ENCODE measurements at regions not wholly inside any gene's neighbourhood (a gene's known extent, or its start where the extent isn't known, plus 50 kb on each side); places are given as distances from the start of the nearest gene placed in this dataset.

DNA sequence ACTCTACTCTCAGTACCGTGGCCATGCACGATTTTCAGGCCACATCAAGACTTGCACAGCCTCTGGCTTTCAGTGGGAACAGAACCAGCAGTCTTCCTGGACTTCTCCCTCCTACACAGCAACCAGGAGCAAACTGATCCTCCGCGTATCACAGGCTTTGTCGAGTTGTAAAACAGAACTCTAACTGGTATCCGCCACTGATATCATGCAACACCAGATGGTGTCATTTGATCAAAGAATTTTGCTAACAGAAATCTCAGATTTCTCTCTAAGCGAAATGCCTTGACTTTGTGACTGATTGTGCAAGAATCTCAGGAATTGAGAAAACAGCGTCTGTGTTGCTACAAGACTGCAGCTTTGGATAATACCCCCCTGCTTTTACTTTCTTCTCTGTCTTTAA is 85.7 kb downstream of the COPS8 start:
- no peak for DNase-seq

DNA sequence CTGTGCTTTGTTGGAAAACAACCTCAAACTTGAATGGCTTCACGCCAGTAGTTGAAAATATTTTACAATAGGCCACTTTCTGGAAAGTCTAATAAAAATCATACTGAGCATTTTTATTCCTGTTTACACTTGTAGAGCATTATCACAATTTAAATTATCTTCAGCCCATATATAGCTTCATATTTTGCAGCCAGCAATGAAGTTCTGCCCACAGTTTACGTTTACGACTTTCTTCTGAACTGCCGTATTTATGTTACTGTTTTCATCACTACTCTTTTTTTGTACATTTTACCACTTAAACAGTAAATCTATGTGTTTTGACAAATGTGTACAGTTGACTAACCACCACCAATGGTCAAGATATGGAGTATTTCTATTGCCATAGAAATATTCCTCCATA is 86.2 kb downstream of the COPS8 start:
- no peak for DNase-seq

DNA sequence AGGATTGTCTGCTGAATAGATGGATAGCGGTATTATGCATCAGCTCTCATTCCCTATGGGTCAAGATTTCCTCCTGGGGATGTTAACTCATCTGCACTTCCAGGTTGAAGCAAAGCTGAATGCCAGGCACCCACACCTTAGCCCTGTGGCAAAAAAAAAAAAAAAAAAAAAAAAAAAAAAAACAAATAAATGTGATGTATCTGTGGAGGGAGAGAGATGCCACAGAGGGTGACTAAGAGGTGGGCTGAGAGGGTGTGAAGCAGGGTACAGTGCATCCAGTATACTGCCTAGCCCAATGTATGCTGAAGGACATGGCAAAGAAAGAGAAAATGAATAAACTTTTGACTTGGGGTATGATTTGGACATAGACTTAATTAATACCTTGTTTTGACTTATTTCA is 91.4 kb downstream of the COPS8 start:
- no peak for DNase-seq

DNA sequence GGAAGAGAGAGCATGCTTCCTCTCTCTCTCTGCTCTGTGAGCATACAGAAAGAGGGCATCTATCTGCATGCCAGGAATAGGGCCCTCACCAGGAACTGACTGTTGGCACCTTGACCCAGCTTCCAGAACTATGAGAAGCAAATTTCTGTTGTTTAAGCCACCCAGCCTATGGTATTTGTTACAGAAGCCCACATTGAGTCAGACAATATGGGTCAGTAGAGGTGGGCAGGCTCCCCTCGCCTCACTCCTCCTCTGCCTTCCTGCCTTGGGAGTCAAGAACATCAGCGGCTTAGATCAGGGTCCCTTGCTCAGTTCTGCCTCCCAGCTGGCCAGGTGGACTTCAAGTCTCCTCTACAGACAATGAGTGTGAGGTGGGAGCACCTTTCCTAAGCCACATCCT is 92.3 kb downstream of the COPS8 start:
- DNase-seq, result no peak

DNA sequence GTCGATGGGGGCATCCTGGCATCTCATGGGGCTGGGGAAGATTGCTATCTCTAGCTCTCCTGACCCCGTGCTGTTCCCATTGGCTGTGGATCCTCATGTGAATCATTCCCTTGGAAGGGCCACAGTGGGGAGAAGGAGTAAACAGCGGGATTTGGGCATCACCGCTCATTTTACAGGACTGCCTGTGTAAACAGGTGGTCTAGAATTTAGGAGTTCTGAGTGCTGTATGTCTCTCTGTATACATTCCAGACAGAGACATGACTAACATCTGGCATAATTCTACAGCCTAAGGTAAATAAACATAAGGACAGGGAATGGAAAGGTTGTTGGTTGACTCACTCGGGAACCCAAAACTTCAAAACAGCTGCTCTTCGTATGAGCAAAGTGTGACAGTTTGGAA is 92.7 kb downstream of the COPS8 start:
- DNase-seq, result no peak

DNA sequence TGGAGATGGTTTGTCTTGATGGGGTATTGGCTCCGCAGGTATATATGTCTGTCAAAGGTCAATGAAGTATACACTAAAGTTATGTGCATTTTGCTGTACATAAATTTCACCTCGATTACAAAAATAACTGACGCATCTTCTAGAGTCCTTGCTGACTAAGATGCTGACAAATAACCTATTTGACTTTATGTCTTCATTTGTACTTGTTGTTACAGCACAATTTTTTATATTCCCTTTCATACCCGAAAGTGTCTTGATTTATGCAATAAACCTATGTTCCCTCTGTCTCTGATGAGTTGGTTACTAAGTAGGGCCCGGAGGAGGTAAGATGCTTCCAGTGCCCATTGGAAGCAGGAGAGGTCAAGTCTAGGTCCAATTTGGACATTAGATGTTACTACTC is 93.5 kb downstream of the COPS8 start:
- DNase-seq, result no peak

DNA sequence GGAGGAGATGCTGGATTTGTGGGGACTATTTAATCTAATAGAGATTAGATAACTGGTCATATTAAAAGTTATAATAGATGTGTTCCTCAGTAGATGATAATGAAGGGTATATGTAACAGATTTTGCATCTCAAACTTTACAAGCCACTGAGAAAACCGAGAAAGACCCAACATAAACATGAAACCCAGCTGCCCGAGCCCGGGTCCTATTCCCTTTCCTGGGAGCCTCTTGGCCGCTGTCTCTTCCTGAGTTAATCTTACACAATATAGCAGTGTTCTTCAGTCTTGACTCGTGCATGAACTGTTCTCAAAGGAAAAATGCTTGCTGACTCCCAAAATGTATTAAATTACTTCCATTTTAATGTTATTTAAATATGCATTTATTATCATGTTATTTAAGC is 94.5 kb downstream of the COPS8 start:
- DNase-seq, result no peak

DNA sequence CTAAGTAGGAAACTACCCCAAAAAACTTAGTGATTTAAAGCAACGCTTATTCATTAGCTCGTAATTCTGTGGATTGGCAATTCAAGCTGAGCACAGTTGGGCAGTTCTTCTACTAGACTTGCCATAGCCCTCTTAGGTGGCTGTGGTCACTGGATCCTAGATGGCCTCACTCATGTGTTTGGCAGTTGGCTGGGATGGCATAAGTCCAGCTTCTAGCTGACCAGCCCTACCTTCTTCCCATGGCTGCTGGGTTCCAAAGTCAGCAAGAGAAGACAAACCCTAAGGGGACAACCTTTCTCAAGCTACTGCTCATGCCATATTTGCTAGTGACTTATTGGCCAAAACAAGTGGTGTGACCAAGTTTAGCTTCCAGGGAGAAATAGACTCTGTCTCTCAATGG is 95.3 kb downstream of the COPS8 start:
- DNase-seq, result no peak

DNA sequence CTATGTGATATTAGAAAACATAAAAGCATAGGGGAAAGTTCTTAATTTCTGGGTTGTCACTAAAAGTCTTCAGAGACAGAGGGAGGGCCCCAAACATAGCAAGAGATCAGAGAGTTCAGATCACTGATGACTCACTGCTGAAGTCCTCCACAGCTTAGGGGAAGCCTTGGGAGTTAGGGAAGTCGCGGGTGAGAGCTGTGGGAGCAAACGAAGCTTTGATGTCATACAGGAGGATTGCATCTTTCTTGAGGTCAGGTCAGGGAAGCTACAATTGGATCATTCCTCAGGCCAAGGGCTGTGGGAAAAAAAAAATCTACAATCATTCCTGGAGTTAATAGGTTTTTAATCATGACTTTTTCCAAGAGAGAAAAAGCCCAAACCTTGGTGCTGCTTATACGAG is 96.2 kb downstream of the COPS8 start:
- no peak for DNase-seq

DNA sequence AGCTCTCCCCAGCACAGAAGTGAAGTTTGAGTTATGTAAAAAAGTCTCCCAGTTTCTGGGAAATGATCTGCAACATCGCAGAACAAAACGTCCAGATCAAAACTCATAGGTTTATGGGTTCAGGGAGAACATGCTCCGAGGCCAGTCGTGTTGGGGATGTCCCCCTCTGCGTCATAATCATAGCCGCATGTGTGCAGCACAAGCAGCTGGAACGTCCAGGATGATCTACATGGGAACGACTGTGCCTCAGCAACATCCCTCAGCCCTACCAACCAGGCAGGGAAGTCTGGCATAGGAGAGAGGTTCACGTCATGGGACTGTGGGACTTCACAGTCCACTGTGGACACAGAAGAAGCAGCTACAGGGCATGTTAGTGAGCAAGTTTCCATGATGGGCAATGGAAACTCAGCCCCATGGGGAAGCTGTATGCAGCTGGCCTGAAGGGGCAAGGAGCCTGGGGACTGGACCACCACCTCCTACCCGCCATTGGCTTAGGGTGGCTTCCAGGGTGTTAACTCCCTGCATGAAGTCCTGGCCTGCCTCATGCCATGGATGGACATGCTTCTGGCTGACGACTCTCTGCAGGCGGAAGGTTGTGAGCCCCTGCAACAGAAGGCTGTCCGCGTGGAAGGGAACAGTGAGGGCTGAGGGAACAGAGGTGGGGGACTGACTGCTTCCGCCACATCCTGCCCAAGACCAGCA is 96.9 kb downstream of the COPS8 start:
- DNase-seq, result no peak

DNA sequence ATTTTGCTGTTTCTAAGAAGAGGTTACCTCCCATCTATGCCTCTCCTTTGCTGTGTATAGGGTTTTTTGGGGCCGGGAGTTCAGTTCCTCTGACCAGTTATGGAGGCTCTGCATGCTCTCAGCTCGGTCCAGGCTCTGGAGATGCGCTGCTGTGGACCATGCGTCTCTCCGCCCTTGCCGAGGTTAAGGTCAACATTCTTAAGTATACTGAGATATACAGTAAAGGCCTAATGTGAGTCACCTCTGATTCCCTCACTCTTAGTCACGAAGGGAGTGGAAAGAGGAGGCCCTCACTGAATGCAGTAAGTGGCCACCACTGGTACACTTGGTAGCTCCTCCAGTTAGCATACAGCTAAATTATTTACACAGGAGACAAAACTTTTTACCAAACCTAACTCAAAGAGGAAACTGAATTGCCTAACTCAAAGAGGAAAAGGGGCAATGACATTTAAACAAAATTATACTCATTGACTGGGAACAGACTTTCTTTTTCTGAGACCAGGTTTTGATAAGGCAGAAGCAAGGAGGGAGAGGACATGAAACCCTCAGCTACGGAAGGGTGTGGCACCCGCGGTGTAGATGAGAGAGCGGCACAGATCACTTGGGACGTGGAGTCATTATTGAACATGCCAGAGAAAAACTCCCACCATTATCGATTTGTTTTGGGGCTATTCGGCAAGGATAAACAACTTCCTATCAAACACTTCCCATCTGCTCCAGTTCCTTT is 98.7 kb downstream of the COPS8 start:
- no peak for DNase-seq

DNA sequence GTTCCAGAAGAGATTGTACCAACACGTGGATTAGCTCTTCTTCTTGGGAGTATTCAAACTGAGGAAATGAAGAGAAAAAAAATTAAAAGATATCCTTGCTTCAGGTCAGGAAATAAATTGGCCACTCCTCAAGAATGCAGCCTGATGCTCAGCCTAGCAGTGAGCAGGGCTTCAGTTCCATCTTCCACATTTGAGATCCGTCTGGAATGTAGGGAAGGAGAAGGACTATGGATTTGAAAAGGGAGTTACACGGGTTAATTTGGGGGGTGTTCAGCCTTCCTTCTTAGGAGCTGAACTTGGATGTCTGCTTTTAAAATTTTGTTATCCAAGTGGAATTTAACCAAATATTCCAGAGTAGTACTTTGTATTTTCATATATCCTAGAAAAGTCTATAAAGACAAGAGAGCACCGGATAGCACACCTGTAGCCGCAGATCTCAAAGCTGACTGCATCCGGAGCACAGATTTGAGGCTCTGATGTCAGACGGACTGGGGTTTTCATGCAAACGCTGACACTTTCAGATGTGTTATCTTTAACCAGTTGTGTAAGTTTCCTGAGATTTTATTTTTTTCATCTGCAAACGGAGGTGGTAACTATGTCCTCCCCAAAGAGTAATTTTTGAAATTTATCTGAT is 99.3 kb downstream of the COPS8 start:
- DNase-seq, result no peak

DNA sequence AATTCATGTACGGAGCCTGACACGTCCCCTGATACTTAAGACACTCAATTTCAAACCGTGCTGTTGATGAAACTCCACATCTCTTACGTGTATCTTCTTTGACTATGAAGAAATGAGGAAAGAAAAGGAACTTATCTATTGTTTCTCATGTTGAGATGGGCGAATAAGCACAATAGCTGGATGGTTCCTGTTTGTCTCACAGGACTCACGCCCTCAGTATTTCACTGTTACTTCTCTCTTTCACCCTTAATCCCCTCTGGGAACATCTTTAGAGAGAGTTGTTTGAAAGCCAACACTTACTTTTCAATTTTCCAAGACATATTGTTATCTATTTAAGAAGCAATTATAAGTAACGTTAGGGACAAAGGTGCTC is 99.8 kb downstream of the COPS8 start:
- no peak for DNase-seq

DNA sequence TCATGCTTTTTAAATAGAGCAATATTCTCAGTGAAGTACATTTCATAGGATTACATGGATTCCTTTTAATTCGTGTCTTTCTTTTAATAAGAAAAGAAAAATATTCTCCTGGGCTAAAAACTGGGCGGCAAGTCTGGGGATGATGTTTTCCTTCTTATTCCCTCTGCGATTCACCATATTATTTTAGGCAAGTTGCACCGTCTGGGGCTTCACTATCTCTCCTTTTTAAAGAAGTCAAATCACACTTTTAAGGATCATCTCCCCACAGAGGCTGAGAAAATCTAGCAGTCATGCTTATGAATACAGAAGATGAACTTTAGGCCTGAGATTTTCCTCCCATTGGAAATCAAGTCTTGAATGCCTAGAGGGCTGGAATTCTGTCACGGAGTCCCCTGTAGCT is 104.1 kb downstream of the COPS8 start:
- DNase-seq, result no peak

DNA sequence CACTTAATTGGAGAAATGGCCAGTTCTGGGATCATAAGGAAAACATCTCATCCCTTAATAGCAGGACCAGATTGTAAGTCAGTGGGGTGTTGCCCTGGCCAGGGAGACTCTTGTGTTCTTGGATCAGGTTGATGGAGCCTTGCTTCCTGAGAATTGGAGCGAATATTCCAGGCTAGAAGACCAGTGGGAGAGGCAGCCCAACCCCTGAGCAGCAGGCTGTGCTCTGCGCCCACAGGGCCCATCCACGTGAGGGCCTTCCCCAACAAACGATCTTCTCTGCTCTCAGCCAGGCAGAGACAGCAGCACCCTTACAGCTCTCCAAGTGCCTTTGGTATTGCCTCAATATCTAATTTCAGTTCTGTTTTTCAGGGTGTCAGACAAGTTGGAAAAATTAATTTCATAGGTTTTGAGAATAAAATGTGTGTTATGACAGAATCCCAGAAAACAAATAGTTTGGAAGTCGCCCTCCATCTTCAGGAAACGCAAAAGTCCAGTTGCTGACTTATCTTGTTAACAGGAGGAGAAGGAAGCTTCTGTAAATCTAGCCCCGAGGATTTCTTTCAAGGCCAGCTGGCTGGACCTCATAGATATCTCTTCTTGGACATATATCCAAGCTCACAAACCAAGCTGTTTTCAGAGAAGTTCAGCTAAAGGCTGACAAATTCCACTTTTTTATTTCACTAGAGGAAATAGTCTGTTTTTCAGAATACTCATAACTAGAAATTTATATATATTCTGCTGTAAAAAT is 105.5 kb downstream of the COPS8 start:
- DNase-seq, result no peak

DNA sequence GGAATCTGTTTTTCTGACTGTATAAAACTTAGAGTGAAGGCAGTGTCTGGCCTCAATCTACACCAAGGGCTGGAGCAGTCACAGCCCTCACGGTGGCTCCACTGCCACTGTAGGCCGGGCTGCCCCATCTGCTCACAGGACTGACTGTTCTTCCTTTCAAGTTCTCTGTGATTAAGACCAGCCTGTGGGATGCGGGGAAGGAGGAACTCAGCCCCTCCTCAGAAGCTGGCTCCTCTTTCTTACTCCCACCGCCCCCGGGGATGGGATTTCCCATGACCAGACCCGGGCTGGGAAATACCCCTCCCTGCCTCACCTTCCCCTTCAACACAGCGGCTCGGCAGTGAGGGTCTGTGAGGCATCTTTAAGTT is 106.0 kb downstream of the COPS8 start:
- no peak for DNase-seq

DNA sequence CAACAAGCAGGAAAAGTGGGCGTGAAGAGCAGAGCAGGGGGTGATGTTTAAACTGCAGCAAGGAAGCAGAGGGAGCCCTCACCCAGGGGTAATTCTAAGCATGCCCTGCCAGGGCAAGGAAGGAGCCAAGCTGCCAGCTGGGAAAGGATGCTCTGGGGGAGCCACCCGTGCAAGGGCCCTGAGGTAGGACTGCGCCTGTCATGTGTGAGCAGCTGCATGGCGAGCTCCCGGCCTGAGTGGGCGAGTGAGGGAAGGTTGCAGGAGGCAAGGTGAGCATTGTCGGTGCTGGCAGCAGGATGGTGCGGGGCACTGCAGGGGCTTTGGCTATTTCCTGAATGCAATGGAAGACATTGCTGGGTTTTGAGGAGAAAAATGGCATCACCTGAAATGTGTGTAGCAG is 107.2 kb downstream of the COPS8 start:
- no peak for DNase-seq

DNA sequence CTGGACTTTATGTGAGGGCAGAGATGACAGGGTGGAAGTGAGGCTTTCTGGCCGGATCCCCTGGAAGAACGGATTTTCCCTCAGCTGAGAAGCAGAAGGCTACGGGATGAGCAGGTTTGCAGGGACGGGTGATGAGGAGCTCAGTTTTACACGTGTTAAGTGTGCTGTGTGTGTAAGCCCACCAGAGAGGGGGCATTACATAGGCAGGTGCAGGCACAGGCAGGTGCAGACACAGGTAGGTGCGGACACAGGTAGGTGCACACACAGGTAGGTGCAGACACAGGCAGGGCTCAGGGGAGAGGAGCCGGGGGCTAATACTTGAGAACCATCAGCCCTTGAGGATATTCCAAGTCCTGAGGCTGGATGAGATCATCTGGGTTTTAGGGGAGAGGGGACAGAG is 107.7 kb downstream of the COPS8 start:
- no peak for DNase-seq

DNA sequence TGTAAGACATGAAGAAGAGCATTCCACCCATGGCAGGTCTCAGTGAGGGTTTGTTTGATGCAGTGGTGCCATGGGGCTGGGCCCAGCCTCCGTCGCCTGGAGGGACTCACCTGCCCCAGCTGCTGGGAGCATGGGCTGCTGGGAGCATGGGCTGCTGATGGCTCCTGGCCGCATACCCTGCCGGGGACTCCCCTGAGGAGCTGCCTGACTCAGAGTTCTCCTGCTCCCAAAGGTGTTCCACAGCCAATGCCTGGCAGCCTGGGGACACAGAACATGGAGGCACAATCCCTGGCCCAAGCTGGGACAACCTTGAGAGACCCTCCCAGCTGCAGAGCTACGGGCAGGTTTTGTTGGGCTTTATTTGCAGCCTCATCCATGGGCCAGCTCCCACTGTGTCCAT is 108.4 kb downstream of the COPS8 start:
- no peak for DNase-seq

DNA sequence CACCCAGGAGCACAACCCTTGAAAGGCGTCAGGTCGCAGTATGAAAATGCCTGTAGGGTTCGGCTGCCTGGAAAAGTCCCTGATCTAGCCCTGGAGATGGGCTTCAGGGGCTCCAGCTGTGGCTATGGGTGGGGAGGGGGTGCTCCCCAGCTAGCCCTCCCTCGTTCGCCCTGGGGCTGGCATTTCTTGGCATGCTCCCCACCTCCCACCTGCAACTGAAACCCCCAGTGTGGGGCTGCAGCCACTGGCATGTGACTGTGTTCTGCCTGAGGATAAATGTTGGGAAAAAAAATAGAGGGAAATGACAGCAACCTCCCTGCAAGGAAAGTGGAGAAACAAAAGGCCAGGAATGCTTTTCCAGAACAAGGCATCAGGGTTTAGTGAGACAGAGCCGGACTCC is 109.2 kb downstream of the COPS8 start:
- DNase-seq, result no peak

DNA sequence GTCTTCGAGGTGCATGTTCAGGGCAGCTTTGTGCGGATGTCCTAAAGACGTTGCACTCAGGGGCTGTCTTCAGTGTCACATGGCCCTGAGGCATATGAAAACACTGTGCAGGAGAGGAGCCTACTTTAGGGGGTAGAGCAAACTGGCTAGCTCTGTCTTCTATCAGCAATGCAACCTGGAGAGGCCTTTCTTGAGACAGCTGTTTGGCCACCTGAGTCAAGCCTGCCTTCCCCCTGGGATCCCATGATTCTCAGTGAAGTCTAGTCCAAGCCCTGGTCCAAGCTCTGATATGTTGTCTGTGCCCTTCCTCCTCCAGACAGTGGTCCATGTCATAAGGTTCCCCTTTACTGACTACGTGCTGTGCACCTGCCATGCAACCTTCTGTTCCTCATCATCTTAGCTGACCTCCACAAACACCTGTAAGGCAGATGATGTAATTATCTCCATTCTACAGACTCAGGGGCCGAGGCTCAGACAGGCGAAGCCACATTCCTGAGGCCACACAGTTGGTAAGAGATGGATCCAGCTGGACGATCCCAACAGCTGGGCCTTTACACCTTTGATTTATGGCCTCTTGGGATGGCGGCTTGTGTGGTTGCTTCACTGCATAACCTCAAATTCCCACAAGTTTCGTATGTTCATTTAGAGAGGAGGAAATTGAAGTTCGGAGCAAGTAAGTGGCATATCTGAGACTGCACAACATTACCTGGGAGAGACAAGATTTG is 109.9 kb downstream of the COPS8 start:
- DNase-seq, result no peak

DNA sequence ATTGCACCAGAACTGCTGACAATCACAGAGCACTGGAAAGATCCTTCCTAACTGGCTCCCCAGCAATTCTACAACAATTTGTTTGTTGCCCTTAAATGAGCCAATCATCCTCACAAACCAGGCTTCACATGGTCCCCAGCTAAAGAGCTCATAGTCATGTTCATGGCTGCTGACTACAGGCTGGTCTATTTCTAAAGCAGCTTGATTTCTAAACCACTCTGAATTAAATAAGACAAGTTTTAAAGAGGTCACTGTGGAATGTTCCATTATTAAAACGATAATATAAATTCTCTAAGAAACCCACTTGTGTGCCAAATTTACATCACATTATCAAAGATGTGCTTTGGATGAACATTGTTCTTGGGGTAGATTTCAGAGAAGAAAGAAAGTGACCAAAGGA is 110.7 kb downstream of the COPS8 start:
- DNase-seq, result no peak
